Amniotic epithelial cell (primary cell): ENCODE measurements at regions not wholly inside any gene's neighbourhood (a gene's known extent, or its start where the extent isn't known, plus 50 kb on each side); places are given as distances from the start of the nearest gene placed in this dataset.
A peak's percentile ranks its signal among the peaks of the same experiment; 100 is the strongest.
"Not testable (repeated sequence)": the region's sequence is repeated elsewhere in the genome, so short reads cannot be mapped to it uniquely, and the experiment has no call there.

ENCODE experiments used
- DNase-seq: peaks from one replicate; pipeline ENCODE4 v3.0.0-alpha.2; 2010; ENCODE audit warnings: low read depth

GRCh38 chr4:44965435-44966095, 239.2 kb upstream of the GNPDA2 start:
- no peak for DNase-seq

- not testable (repeated sequence) for DNase-seq
Observed at GRCh38 chr4:44964086-44964485, 237.7 kb upstream of the GNPDA2 start.

GRCh38 chr4:44961001-44961755, 234.8 kb upstream of the GNPDA2 start:
- no peak for DNase-seq

- DNase-seq, result no peak
Observed at GRCh38 chr4:44931720-44932119, 205.4 kb upstream of the GNPDA2 start.

GRCh38 chr4:44928785-44929184, 202.4 kb upstream of the GNPDA2 start:
- DNase-seq, result no peak

GRCh38 chr4:44927399-44928380, 201.3 kb upstream of the GNPDA2 start:
- peak; percentile 7 for DNase-seq

- no peak for DNase-seq
Observed at GRCh38 chr4:44916411-44916810, 190.1 kb upstream of the GNPDA2 start.

GRCh38 chr4:44914748-44915147, 188.4 kb upstream of the GNPDA2 start:
- DNase-seq, result no peak

- DNase-seq, result no peak
Observed at GRCh38 chr4:44914223-44914622, 187.9 kb upstream of the GNPDA2 start.

GRCh38 chr4:44912980-44913379, 186.6 kb upstream of the GNPDA2 start:
- DNase-seq, result no peak

- no peak for DNase-seq
Observed at GRCh38 chr4:44908565-44908964, 182.2 kb upstream of the GNPDA2 start.

GRCh38 chr4:44872246-44872645, 145.9 kb upstream of the GNPDA2 start:
- no peak for DNase-seq

GRCh38 chr4:44871133-44871532, 144.8 kb upstream of the GNPDA2 start:
- DNase-seq, result no peak

- DNase-seq, result no peak
Observed at GRCh38 chr4:44869985-44870384, 143.6 kb upstream of the GNPDA2 start.

GRCh38 chr4:44869222-44869882, 143.0 kb upstream of the GNPDA2 start:
- no peak for DNase-seq

- DNase-seq, result peak; percentile 1
Observed at GRCh38 chr4:44861756-44862155, 135.4 kb upstream of the GNPDA2 start.

- no peak for DNase-seq
Observed at GRCh38 chr4:44859477-44859876, 133.1 kb upstream of the GNPDA2 start.

GRCh38 chr4:44848466-44848865, 122.1 kb upstream of the GNPDA2 start:
- no peak for DNase-seq

GRCh38 chr4:44845993-44846392, 119.6 kb upstream of the GNPDA2 start:
- DNase-seq, result no peak

- DNase-seq, result no peak
Observed at GRCh38 chr4:44845309-44845708, 119.0 kb upstream of the GNPDA2 start.

GRCh38 chr4:44842531-44842930, 116.2 kb upstream of the GNPDA2 start:
- no peak for DNase-seq

GRCh38 chr4:44817930-44818329, 91.6 kb upstream of the GNPDA2 start:
- no peak for DNase-seq
